SK-N-SH treated with all-trans-retinoic acid at 6 μM for 48 hours (cell line): ENCODE measurements at regions not wholly inside any gene's neighbourhood (a gene's known extent, or its start where the extent isn't known, plus 50 kb on each side); places are given as distances from the start of the nearest gene placed in this dataset.

Experiments used
- BACH2 ChIP-seq: fragments of 250-450 bp; sonication (Bioruptor Pico); IDR thresholded peaks from 2 replicates; pipeline ENCODE4 v1.9.0; 2021; ENCODE audit warnings: mild to moderate bottlenecking, borderline replicate concordance
- GLIS3 ChIP-seq: fragments of 250-450 bp; sonication (Bioruptor Pico); IDR thresholded peaks from 2 replicates; pipeline ENCODE4 v1.5.0; 2020; ENCODE audit warnings: mild to moderate bottlenecking, moderate library complexity
- ISL1 ChIP-seq: fragments of 250-450 bp; sonication (Bioruptor Pico); IDR thresholded peaks from 2 replicates; pipeline ENCODE4 v2.1.2; 2022; ENCODE audit warnings: mild to moderate bottlenecking, moderate library complexity
- OSR1 ChIP-seq: fragments of 250-450 bp; sonication (Bioruptor Pico); IDR thresholded peaks from 2 replicates; pipeline ENCODE4 v1.8.0; 2022; ENCODE audit warnings: moderate library complexity, mild to moderate bottlenecking, inconsistent platforms
- PPARA ChIP-seq: fragments of 250-450 bp; sonication (Bioruptor Pico); IDR thresholded peaks from 2 replicates; pipeline ENCODE4 v1.5.0; 2020; ENCODE audit warnings: mild to moderate bottlenecking, borderline replicate concordance
- SNAI2 ChIP-seq: fragments of 250-450 bp; sonication (Bioruptor Pico); IDR thresholded peaks from 2 replicates; pipeline ENCODE4 v1.5.0; 2020; ENCODE audit warnings: mild to moderate bottlenecking, moderate library complexity
- TCF4 ChIP-seq: fragments of 250-450 bp; sonication (Bioruptor Pico); IDR thresholded peaks from 2 replicates; pipeline ENCODE4 v1.8.0; 2021; ENCODE audit warnings: mild to moderate bottlenecking, moderate library complexity, borderline replicate concordance
- TOX ChIP-seq: fragments of 250-450 bp; sonication (Bioruptor Pico); IDR thresholded peaks from 2 replicates; pipeline ENCODE4 v1.8.0; 2021; ENCODE audit warnings: mild to moderate bottlenecking, moderate library complexity, borderline replicate concordance
- ZC3H10 ChIP-seq: fragments of 250-450 bp; sonication (Bioruptor Pico); IDR thresholded peaks from 2 replicates; pipeline ENCODE4 v1.5.1; 2021; ENCODE audit warnings: mild to moderate bottlenecking, moderate library complexity
- ZNF565 ChIP-seq: fragments of 450-650 bp; formaldehyde crosslinking; conservative IDR thresholded peaks from 2 replicates; pipeline ENCODE4 v1.5.0; 2020; ENCODE audit warnings: low read depth, mild to moderate bottlenecking, moderate library complexity
- ZNF8 ChIP-seq: fragments of 450-650 bp; formaldehyde crosslinking; IDR thresholded peaks from 2 replicates; pipeline ENCODE4 v1.5.0; 2020; ENCODE audit warnings: mild to moderate bottlenecking, moderate library complexity
- TF ChIP-seq, protein P1 (sequence below): fragments of 250-450 bp; sonication (Bioruptor Pico); IDR thresholded peaks from 2 replicates; pipeline ENCODE4 v1.8.0; 2020; ENCODE audit warnings: mild to moderate bottlenecking, moderate library complexity, borderline replicate concordance

DNA sequence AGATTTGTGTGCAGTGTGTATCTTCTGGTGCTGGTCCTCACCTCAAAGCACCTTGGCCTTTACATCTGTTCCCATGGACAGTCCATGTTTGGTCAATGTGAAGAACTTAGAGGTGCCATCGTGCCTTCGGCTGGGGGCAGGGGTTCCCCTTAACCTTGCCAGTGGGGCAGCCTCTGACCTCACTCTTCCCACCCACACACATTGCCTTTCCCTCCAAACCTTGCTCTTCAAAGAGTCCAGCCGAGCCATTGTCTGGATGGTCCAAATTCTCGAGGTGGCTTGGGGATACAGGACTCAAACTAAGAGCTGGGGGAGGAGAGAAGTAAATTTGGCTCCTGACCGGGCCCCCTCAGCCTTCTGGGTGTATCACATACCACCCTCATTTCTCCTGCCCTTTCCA, 76.2 kb upstream of the HABP2 start:
- TF ChIP-seq ZNF565 (CRISPR knock-in tag) = no peak
- TF ChIP-seq, protein P1, sequence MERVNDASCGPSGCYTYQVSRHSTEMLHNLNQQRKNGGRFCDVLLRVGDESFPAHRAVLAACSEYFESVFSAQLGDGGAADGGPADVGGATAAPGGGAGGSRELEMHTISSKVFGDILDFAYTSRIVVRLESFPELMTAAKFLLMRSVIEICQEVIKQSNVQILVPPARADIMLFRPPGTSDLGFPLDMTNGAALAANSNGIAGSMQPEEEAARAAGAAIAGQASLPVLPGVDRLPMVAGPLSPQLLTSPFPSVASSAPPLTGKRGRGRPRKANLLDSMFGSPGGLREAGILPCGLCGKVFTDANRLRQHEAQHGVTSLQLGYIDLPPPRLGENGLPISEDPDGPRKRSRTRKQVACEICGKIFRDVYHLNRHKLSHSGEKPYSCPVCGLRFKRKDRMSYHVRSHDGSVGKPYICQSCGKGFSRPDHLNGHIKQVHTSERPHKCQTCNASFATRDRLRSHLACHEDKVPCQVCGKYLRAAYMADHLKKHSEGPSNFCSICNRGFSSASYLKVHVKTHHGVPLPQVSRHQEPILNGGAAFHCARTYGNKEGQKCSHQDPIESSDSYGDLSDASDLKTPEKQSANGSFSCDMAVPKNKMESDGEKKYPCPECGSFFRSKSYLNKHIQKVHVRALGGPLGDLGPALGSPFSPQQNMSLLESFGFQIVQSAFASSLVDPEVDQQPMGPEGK (CRISPR knock-in tag) = no peak
- no peak for TF ChIP-seq SNAI2 (CRISPR knock-in tag)
- TF ChIP-seq TOX (CRISPR knock-in tag) = no peak
- no peak for TF ChIP-seq GLIS3 (CRISPR knock-in tag)
- TF ChIP-seq ZC3H10 (CRISPR knock-in tag) = no peak
- no peak for TF ChIP-seq ISL1 (CRISPR knock-in tag)
- no peak for TF ChIP-seq BACH2
- no peak for TF ChIP-seq TCF4 (CRISPR knock-in tag)
- no peak for TF ChIP-seq PPARA (CRISPR knock-in tag)
- no peak for TF ChIP-seq ZNF8 (CRISPR knock-in tag)
- TF ChIP-seq OSR1 (CRISPR knock-in tag) = no peak
